HCT116 (cell line): ENCODE measurements at regions not wholly inside any gene's neighbourhood (a gene's known extent, or its start where the extent isn't known, plus 50 kb on each side); places are given as distances from the start of the nearest gene placed in this dataset.
A peak's percentile ranks its signal among the peaks of the same experiment; 100 is the strongest.

Source experiments
- ATAC-seq: fragments of 200-7000 bp; cut with Tn5 transposase; 2 replicates; pipeline ENCODE4 v1.9.1; 2020; ENCODE audit warnings: mild to moderate bottlenecking, moderate library complexity
- BruUV-seq: library from RNA; stranded (reverse); fragments of 400-500 nt; replicated peaks from 2 replicates; lab custom pipeline; 2021; lab: Mats Ljungman, UMichigan
- CTCF ChIA-PET: fragments of 300-600 bp; sonication (Branson Sonifier 250); formaldehyde crosslinking; loops from one replicate; lab custom pipeline; 2021; ENCODE audit warnings: antibody characterized with exemption; lab: Charles Lee
- POLR2A ChIA-PET: fragments of 300-600, 350-600 bp; sonication (Branson Sonifier 250); formaldehyde crosslinking; loops from one replicate; lab custom pipeline; 2021; ENCODE audit warnings: antibody characterized with exemption; lab: Charles Lee
- RAD21 ChIA-PET, 2 experiments: fragments of 300-600 bp; sonication (Branson Sonifier 250); formaldehyde crosslinking; loops; one replicate each; lab custom pipeline; 2023; ENCODE audit warnings: low total read pairs in 2 of 2; ENCODE audit not compliant: uncharacterized antibody in 2 of 2, unreplicated experiment in 2 of 2, low non-redundant PET in 1 of 2; lab: Charles Lee
- DNase-seq: peaks from one replicate; pipeline ENCODE4 v3.0.0-alpha.2; 2010; ENCODE audit warnings: low read depth, low spot score
- H2AFZ ChIP-seq: fragments of 200-600 bp; shearing (Covaris generic), sonication (generic); 2 replicates; pipeline ENCODE4 v1.6.1; 2017; ENCODE audit warnings: low read depth, mixed run types, mixed read lengths, antibody characterized with exemption, low read length; ENCODE audit not compliant: poor library complexity, severe bottlenecking
- H3K27ac ChIP-seq: 2 replicates; pipeline ENCODE4 v1.5.1; 2012; ENCODE audit warnings: low read depth, low read length
- H3K27me3 ChIP-seq: fragments of 200-600 bp; sonication (generic); 2 replicates; pipeline ENCODE4 v1.6.1; 2016; ENCODE audit warnings: mixed run types, low read length, mixed read lengths; ENCODE audit not compliant: insufficient read depth
- H3K36me3 ChIP-seq, 2 experiments: fragments of 200-500 bp in 1 of 2; fragments of 200-600 bp in 1 of 2; sonication (Bioruptor generic) in 1 of 2; sonication (generic) in 1 of 2; 2 replicates each; pipeline versions ENCODE4 v1.5.1 to v1.6.1; 2014 to 2016; ENCODE audit warnings: low read length in 2 of 2, inconsistent platforms in 1 of 2, mixed read lengths in 1 of 2, mixed run types in 1 of 2; ENCODE audit not compliant: insufficient read depth in 2 of 2, control insufficient read depth in 1 of 2
- H3K4me1 ChIP-seq, 2 experiments: fragments of 200-600 bp in 1 of 2; sonication (generic) in 1 of 2; 2 replicates each; pipeline versions ENCODE4 v1.5.1 to v1.6.1; 2012 to 2017; ENCODE audit warnings: low read length in 2 of 2, inconsistent platforms in 1 of 2, mild to moderate bottlenecking in 1 of 2, mixed read lengths in 1 of 2, mixed run types in 1 of 2, moderate library complexity in 1 of 2; ENCODE audit not compliant: insufficient read depth in 2 of 2, control insufficient read depth in 1 of 2
- H3K4me2 ChIP-seq: fragments of 200-600 bp; sonication (generic); 2 replicates; pipeline ENCODE4 v1.6.1; 2017; ENCODE audit warnings: mixed run types, low read length, mixed read lengths
- H3K4me3 ChIP-seq, 2 experiments: fragments of 200-600 bp in 1 of 2; sonication (generic) in 1 of 2; replicated peaks in 1 of 2; 2 replicates each; pipeline ENCODE4 v1.5.1; 2011 to 2016; ENCODE audit warnings: low read length in 2 of 2, control low read depth in 1 of 2, low read depth in 1 of 2, mild to moderate bottlenecking in 1 of 2, mixed read lengths in 1 of 2, mixed run types in 1 of 2
- H3K79me2 ChIP-seq: fragments of 200-600 bp; sonication (generic); 2 replicates; pipeline ENCODE4 v1.6.1; 2017; ENCODE audit warnings: mild to moderate bottlenecking, mixed run types, low read length, moderate library complexity, mixed read lengths; ENCODE audit not compliant: insufficient read depth
- H3K9ac ChIP-seq: fragments of 200-600 bp; sonication (generic); 2 replicates; pipeline ENCODE4 v1.6.1; 2016; ENCODE audit warnings: low read length, mixed read lengths
- H3K9me2 ChIP-seq: fragments of 200-600 bp; sonication (generic), shearing (Covaris generic); 2 replicates; pipeline ENCODE4 v1.6.1; 2017; ENCODE audit warnings: mixed run types, mild to moderate bottlenecking, moderate library complexity; ENCODE audit not compliant: insufficient read depth
- H3K9me3 ChIP-seq, 2 experiments: fragments of 200-500 bp in 1 of 2; fragments of 200-600 bp in 1 of 2; sonication (Bioruptor generic) in 1 of 2; sonication (generic) in 1 of 2; 2 replicates each; pipeline ENCODE4 v1.6.1; 2014 to 2017; ENCODE audit warnings: low read length in 2 of 2, mixed read lengths in 2 of 2, inconsistent platforms in 1 of 2, low read depth in 1 of 2, mild to moderate bottlenecking in 1 of 2, mixed run types in 1 of 2, moderate library complexity in 1 of 2; ENCODE audit not compliant: control insufficient read depth in 1 of 2, insufficient read depth in 1 of 2
- H4K20me1 ChIP-seq: fragments of 200-600 bp; sonication (generic), shearing (Covaris generic); 2 replicates; pipeline ENCODE4 v1.6.1; 2017; ENCODE audit warnings: mixed run types, mild to moderate bottlenecking, moderate library complexity; ENCODE audit not compliant: insufficient read depth
- CBX3 ChIP-seq: IDR thresholded peaks from 2 replicates; pipeline ENCODE4 v1.6.1; 2012; ENCODE audit warnings: low read depth
- CEBPB ChIP-seq: IDR thresholded peaks from 2 replicates; pipeline ENCODE4 v1.6.1; 2012; ENCODE audit warnings: low read depth
- CTCF ChIP-seq, 3 experiments: fragments of 200-600 bp in 1 of 3; sonication (generic) in 1 of 3; IDR thresholded peaks in 2 of 3; conservative IDR thresholded peaks in 1 of 3; 2 replicates each; pipeline ENCODE4 v1.5.1; 2012 to 2017; ENCODE audit warnings: low read depth in 2 of 3, low read length in 2 of 3, antibody characterized with exemption in 1 of 3, borderline replicate concordance in 1 of 3, control low read depth in 1 of 3, mild to moderate bottlenecking in 1 of 3, mixed read lengths in 1 of 3, mixed run types in 1 of 3, moderate library complexity in 1 of 3; ENCODE audit not compliant: insufficient read depth in 1 of 3
- ELF1 ChIP-seq: IDR thresholded peaks from 2 replicates; pipeline ENCODE4 v1.6.1; 2012; ENCODE audit warnings: low read depth, borderline replicate concordance
- EZH2 ChIP-seq: fragments of 200-600 bp; sonication (generic); IDR thresholded peaks from 2 replicates; pipeline ENCODE4 v1.6.1; 2017; ENCODE audit warnings: antibody characterized with exemption, mixed run types
- EZH2phosphoT487 ChIP-seq: fragments of 200-600 bp; IDR thresholded peaks from 2 replicates; pipeline ENCODE4 v1.6.1; 2018; ENCODE audit warnings: antibody characterized with exemption, borderline replicate concordance
- FOSL1 ChIP-seq: IDR thresholded peaks from 2 replicates; pipeline ENCODE4 v1.6.1; 2012; ENCODE audit warnings: low read depth
- JUND ChIP-seq: IDR thresholded peaks from 2 replicates; pipeline ENCODE4 v1.6.1; 2012
- POLR2A ChIP-seq: IDR thresholded peaks from 2 replicates; pipeline ENCODE4 v1.7.0; 2011; ENCODE audit warnings: borderline replicate concordance; ENCODE audit not compliant: insufficient read depth, insufficient read length; ENCODE audit errors: extremely low read depth
- POLR2AphosphoS5 ChIP-seq: IDR thresholded peaks from 2 replicates; pipeline ENCODE4 v1.6.1; 2011; ENCODE audit warnings: mild to moderate bottlenecking, low read depth, low read length, moderate library complexity
- REST ChIP-seq: IDR thresholded peaks from 2 replicates; pipeline ENCODE4 v1.6.1; 2012; ENCODE audit warnings: low read depth
- SIN3A ChIP-seq: IDR thresholded peaks from 2 replicates; pipeline ENCODE4 v1.6.1; 2012; ENCODE audit warnings: low read depth
- SRF ChIP-seq: IDR thresholded peaks from 2 replicates; pipeline ENCODE4 v1.6.1; 2012; ENCODE audit warnings: low read depth
- TCF7L2 ChIP-seq: IDR thresholded peaks from 2 replicates; pipeline ENCODE4 v1.7.0; 2011; ENCODE audit warnings: borderline replicate concordance, inconsistent platforms; ENCODE audit not compliant: insufficient read depth, insufficient read length; ENCODE audit errors: extremely low read depth
- ZBTB33 ChIP-seq: IDR thresholded peaks from 2 replicates; pipeline ENCODE4 v1.6.1; 2011; ENCODE audit warnings: mild to moderate bottlenecking, low read length, moderate library complexity; ENCODE audit not compliant: insufficient replicate concordance; ENCODE audit errors: extremely low read depth
- ZFX ChIP-seq: fragments of 450-650 bp; IDR thresholded peaks from 2 replicates; pipeline ENCODE4 v1.6.1; 2017
- ZNF274 ChIP-seq: fragments of 200-500 bp; sonication (Bioruptor generic); IDR thresholded peaks from 2 replicates; pipeline ENCODE4 v1.6.1; 2014; ENCODE audit warnings: mild to moderate bottlenecking, low read depth, low read length, inconsistent platforms
- intact Hi-C: fragments of 100-400 bp; cut with micrococcal nuclease; formaldehyde crosslinking; loops from 2 replicates; pipeline ENCODE4 v1.10.0; 2022
- TF ChIP-seq, protein P1 (sequence below): IDR thresholded peaks from 2 replicates; pipeline ENCODE4 v1.6.1; 2012

DNA sequence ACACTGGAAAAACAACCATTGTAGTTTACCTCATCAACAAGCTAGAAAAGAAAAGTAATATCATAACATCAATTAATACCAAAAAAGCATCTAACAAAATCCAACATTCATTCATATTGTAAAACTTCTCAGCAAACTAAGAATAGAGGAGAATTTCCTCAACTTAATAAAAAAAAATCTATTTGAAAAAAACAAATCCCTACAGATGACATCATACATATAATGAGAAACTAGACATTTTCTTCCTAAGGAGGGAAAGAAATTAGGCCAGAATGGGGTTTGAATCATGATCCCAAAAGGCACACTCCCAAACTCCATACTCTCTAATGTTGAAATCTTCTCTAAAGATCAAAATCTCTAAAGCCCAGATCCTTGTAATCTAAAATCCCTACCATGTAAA lies 460.0 kb downstream of the IRS1 start:
- no peak for ATAC-seq
- H3K36me3 ChIP-seq, result no peaks in the 10 kb centered on the region
- intact Hi-C loops, result no loop called here
- no peaks in the 10 kb centered on the region for H3K9me3 ChIP-seq
- no TSS peak for BruUV-seq
- peak overlapping the region; percentile 24 for H2AFZ ChIP-seq
- no peak overlapping the region for H3K4me3 ChIP-seq
- no peak overlapping the region for H3K4me2 ChIP-seq
- ChIA-PET POLR2A (no interaction called here), CTCF (no interaction called here), RAD21 (no interaction called here)
- H3K9ac ChIP-seq, result no peak overlapping the region
- TF ChIP-seq CEBPB (no peak), POLR2A (no peak), SIN3A (no peak), CTCF (IDR thresholded peaks at IDR 0.05 in 2 of 3, conservative IDR thresholded peaks at IDR 0.05 in 1 of 3; ENCODE audit: borderline replicate concordance in 1 of 3, insufficient read depth in 1 of 3, low read depth in 2 of 3, low read length in 2 of 3) (no peak), REST (no peak), POLR2AphosphoS5 (no peak), ELF1 (no peak), TCF7L2 (no peak), ZFX (no peak), EZH2 (no peak), FOSL1 (no peak), CBX3 (no peak), ZNF274 (no peak), ZBTB33 (no peak), EZH2phosphoT487 (no peak), SRF (no peak), JUND (no peak)
- TF ChIP-seq, protein P1, sequence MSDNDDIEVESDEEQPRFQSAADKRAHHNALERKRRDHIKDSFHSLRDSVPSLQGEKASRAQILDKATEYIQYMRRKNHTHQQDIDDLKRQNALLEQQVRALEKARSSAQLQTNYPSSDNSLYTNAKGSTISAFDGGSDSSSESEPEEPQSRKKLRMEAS, result no peak
- H3K79me2 ChIP-seq, result no peaks in the 10 kb centered on the region
- peaks cover 35 to 49% of the 10 kb centered on the region in 2 experiments for H3K4me1 ChIP-seq
- no peaks in the 10 kb centered on the region for H3K9me2 ChIP-seq
- peak overlapping the region; percentile 51; the same call in 1 of the 2 replicates for H3K27ac ChIP-seq
- no peaks in the 10 kb centered on the region for H4K20me1 ChIP-seq
- no peak for DNase-seq
- H3K27me3 ChIP-seq, result no peaks in the 10 kb centered on the region
